Caco-2 (cell line): ENCODE measurements at regions not wholly inside any gene's neighbourhood (a gene's known extent, or its start where the extent isn't known, plus 50 kb on each side); places are given as distances from the start of the nearest gene placed in this dataset.

ENCODE experiments used
- BruUV-seq: library from RNA; stranded (reverse); fragments of 400-500 nt; replicated peaks from 2 replicates; lab custom pipeline; 2021; lab: Mats Ljungman, UMichigan
- CTCF ChIA-PET: fragments of 300-600 bp; sonication (Branson Sonifier 250); formaldehyde crosslinking; loops from one replicate; lab custom pipeline; 2022; ENCODE audit warnings: antibody characterized with exemption; lab: Charles Lee
- POLR2A ChIA-PET: fragments of 300-600 bp; sonication (Branson Sonifier 250); formaldehyde crosslinking; loops from one replicate; lab custom pipeline; 2022; ENCODE audit warnings: antibody characterized with exemption; lab: Charles Lee
- DNase-seq, 2 experiments: peaks; one replicate each; pipeline versions ENCODE4 v3.0.0 to v3.0.0-alpha.2; 2020 to 2022
- H3K27me3 ChIP-seq: replicated peaks from 2 replicates; pipeline ENCODE4 v1.6.0; 2011; ENCODE audit warnings: low read length; ENCODE audit not compliant: control insufficient read depth, insufficient read depth
- H3K36me3 ChIP-seq: 2 replicates; pipeline ENCODE4 v1.5.1; 2011; ENCODE audit warnings: low read length; ENCODE audit not compliant: control insufficient read depth, insufficient read depth
- H3K4me1 ChIP-seq: fragments of 250-450 bp; sonication (Bioruptor Pico); 2 replicates; pipeline ENCODE4 v1.5.1; 2020; ENCODE audit warnings: mild to moderate bottlenecking
- H3K4me3 ChIP-seq: 2 replicates; pipeline ENCODE4 v1.5.1; 2011; ENCODE audit warnings: low read depth, mild to moderate bottlenecking, control low read depth, low read length
- H3K9me3 ChIP-seq: fragments of 250-450 bp; sonication (Bioruptor Pico); 2 replicates; pipeline ENCODE4 v1.5.1; 2020; ENCODE audit warnings: mild to moderate bottlenecking, moderate library complexity
- H3K27ac Mint-ChIP-seq: one replicate; pipeline ENCODE4 v1.8.0; 2022; ENCODE audit warnings: mixed read lengths; ENCODE audit not compliant: unreplicated experiment
- H3K27me3 Mint-ChIP-seq: one replicate; pipeline ENCODE4 v1.8.0; 2022; ENCODE audit warnings: mixed read lengths; ENCODE audit not compliant: insufficient read depth, unreplicated experiment
- H3K36me3 Mint-ChIP-seq: one replicate; pipeline ENCODE4 v1.8.0; 2022; ENCODE audit warnings: mild to moderate bottlenecking, mixed read lengths; ENCODE audit not compliant: insufficient read depth, unreplicated experiment
- H3K4me1 Mint-ChIP-seq: one replicate; pipeline ENCODE4 v1.8.0; 2022; ENCODE audit warnings: low read depth, mixed read lengths; ENCODE audit not compliant: unreplicated experiment
- H3K4me3 Mint-ChIP-seq: one replicate; pipeline ENCODE4 v1.8.0; 2022; ENCODE audit warnings: mild to moderate bottlenecking, moderate library complexity, mixed read lengths; ENCODE audit not compliant: unreplicated experiment
- H3K9me3 Mint-ChIP-seq: one replicate; pipeline ENCODE4 v1.8.0; 2022; ENCODE audit warnings: mixed read lengths; ENCODE audit not compliant: unreplicated experiment
- CTCF ChIP-seq, 2 experiments: fragments of 200-600 bp in 1 of 2; IDR thresholded peaks; 1 replicate in 1 of 2; 2 replicates in 1 of 2; pipeline versions ENCODE4 v1.5.1 to v1.8.0; 2011 to 2022; ENCODE audit warnings: antibody characterized with exemption in 1 of 2, control low read depth in 1 of 2, inconsistent platforms in 1 of 2, low read depth in 1 of 2, low read length in 1 of 2, mild to moderate bottlenecking in 1 of 2, moderate library complexity in 1 of 2; ENCODE audit not compliant: insufficient read depth in 1 of 2, severe bottlenecking in 1 of 2, unreplicated experiment in 1 of 2
- intact Hi-C: fragments of 100-400 bp; cut with micrococcal nuclease; formaldehyde crosslinking; loops from one replicate; pipeline ENCODE4 v1.10.0; 2022; ENCODE audit not compliant: unreplicated experiment

GRCh38 chr5:77867914-77868313 is 91.8 kb upstream of the TBCA start:
- ChIA-PET POLR2A (no interaction called here), CTCF (no interaction called here)
- H3K36me3 ChIP-seq: no peaks in the 10 kb centered on the region
- no peaks in the 10 kb centered on the region for H3K36me3 Mint-ChIP-seq
- intact Hi-C loops: loop anchor here (1.0 kb wide), 1 partner anchor 140 kb away; no protein-coding TSS in a partner anchor
- H3K27me3 Mint-ChIP-seq: no peaks in the 10 kb centered on the region
- no peak for DNase-seq
- BruUV-seq: no TSS peak
- no peaks in the 10 kb centered on the region for H3K4me1 Mint-ChIP-seq
- no peak overlapping the region for H3K4me3 Mint-ChIP-seq
- no peaks in the 10 kb centered on the region for H3K27me3 ChIP-seq
- H3K4me1 ChIP-seq: no peaks in the 10 kb centered on the region
- no peak overlapping the region for H3K27ac Mint-ChIP-seq
- no peak for TF ChIP-seq CTCF (IDR thresholded peaks at IDR 0.05; ENCODE audit: insufficient read depth in 1 of 2, low read depth in 1 of 2, low read length in 1 of 2, severe bottlenecking in 1 of 2, unreplicated experiment in 1 of 2)
- no peak overlapping the region for H3K4me3 ChIP-seq
- H3K9me3 ChIP-seq: no peaks in the 10 kb centered on the region
- no peaks in the 10 kb centered on the region for H3K9me3 Mint-ChIP-seq

DNA sequence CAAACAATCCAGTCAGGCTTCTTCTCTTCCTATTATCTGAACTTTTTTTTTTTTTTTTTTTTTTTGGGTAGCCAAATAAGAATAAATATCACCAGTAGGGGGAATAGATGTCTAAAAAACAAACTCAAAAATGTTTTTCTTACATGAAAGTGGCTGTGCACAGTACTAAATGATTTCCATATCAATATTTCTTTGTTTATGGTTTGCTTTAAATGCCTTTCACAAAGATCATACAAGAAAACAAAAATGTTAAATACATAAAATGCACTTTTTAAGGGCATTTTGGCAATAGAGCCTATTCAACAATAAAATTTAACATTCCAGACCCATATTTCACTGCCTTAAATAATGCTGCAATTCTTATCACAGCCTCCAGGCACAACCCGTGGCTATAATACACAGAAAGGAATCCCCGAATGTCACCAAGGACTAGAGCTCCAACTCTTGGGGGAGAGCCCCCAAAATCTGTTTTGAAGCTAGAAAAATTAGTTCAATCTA is 91.1 kb upstream of the TBCA start:
- intact Hi-C loops: loop anchor here (1.0 kb wide), 1 partner anchor 141 kb away; no protein-coding TSS in a partner anchor
- no peak overlapping the region for H3K4me3 Mint-ChIP-seq
- H3K36me3 Mint-ChIP-seq: no peaks in the 10 kb centered on the region
- BruUV-seq: no TSS peak
- Histone ChIP-seq H3K36me3 (no peaks in the 10 kb centered on the region), H3K27me3 (no peaks in the 10 kb centered on the region), H3K9me3 (no peaks in the 10 kb centered on the region), H3K4me1 (no peaks in the 10 kb centered on the region), H3K4me3 (no peak overlapping the region)
- peak in 1 of 2 experiments; percentile 12 for TF ChIP-seq CTCF (IDR thresholded peaks at IDR 0.05; ENCODE audit: insufficient read depth in 1 of 2, low read depth in 1 of 2, low read length in 1 of 2, severe bottlenecking in 1 of 2, unreplicated experiment in 1 of 2)
- H3K9me3 Mint-ChIP-seq: no peaks in the 10 kb centered on the region
- DNase-seq: no peak
- CTCF ChIA-PET: no interaction called here
- no peaks in the 10 kb centered on the region for H3K27me3 Mint-ChIP-seq
- POLR2A ChIA-PET: no interaction called here
- no peaks in the 10 kb centered on the region for H3K4me1 Mint-ChIP-seq
- H3K27ac Mint-ChIP-seq: no peak overlapping the region

DNA sequence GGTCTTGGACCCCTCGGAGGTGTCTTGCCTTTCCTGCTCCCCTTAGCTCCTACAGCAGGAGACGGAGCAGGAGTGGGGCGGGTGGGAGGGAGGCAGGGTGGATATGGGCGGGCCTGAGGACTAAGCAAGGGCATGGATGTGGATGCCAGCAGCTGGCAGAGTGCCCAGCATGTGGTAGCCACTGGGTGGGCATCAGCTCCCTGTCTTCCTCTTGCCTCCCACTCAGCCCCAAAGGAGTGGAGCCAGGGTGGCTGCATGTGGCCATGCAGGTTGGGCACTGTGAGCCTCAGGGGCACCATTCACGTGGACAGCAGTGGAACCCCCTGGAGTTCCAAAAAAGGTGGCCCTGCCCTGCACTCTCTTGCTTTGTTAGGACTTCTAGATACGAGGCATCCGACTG is 90.1 kb upstream of the TBCA start:
- Histone ChIP-seq H3K27me3 (no peaks in the 10 kb centered on the region), H3K4me1 (no peaks in the 10 kb centered on the region), H3K36me3 (no peaks in the 10 kb centered on the region), H3K9me3 (no peaks in the 10 kb centered on the region), H3K4me3 (no peak overlapping the region)
- BruUV-seq: no TSS peak
- Mint-ChIP-seq H3K36me3 (no peaks in the 10 kb centered on the region), H3K27ac (no peak overlapping the region), H3K4me1 (no peaks in the 10 kb centered on the region), H3K9me3 (no peaks in the 10 kb centered on the region), H3K4me3 (no peak overlapping the region), H3K27me3 (no peaks in the 10 kb centered on the region)
- ChIA-PET POLR2A (no interaction called here), CTCF (no interaction called here)
- TF ChIP-seq CTCF (IDR thresholded peaks at IDR 0.05; ENCODE audit: insufficient read depth in 1 of 2, low read depth in 1 of 2, low read length in 1 of 2, severe bottlenecking in 1 of 2, unreplicated experiment in 1 of 2): no peak
- no peak for DNase-seq
- intact Hi-C loops: no loop called here
